GM23248 (cell line): ENCODE measurements at regions not wholly inside any gene's neighbourhood (a gene's known extent, or its start where the extent isn't known, plus 50 kb on each side); places are given as distances from the start of the nearest gene placed in this dataset.

Source experiments
- EZH2 ChIP-seq: fragments of 200-600 bp; sonication (generic); IDR thresholded peaks from 2 replicates; pipeline ENCODE4 v1.6.1; 2018; ENCODE audit warnings: antibody characterized with exemption, mild to moderate bottlenecking; ENCODE audit not compliant: insufficient read depth, poor library complexity, severe bottlenecking
- EZH2phosphoT487 ChIP-seq: fragments of 200-600 bp; sonication (generic); IDR thresholded peaks from 2 replicates; pipeline ENCODE4 v1.6.1; 2018; ENCODE audit warnings: antibody characterized with exemption, moderate library complexity, mild to moderate bottlenecking, low read depth; ENCODE audit not compliant: insufficient read depth

DNA sequence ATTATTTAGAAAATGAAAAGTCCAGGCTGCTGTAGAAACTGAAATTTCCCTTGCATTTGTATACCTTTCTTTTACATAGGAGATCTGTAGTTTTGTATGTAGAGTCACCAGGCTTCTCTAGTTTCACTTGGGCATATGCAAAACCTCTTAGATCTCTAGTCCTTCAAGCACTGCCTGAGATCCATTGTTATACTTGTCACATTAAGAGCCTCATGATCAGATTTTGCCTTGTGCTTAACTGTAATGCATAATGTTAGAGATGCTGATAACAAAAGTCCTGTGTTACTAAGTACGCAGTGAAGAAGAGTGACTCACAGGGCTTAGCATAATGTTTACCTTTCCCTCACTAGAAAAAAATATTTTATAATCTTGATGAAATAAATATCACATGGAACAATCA is 250.2 kb downstream of the CYLC2 start:
- no peak for TF ChIP-seq EZH2
- TF ChIP-seq EZH2phosphoT487 = no peak
